ENCODE measurements at regions not wholly inside any gene's neighbourhood (a gene's known extent, or its start where the extent isn't known, plus 50 kb on each side); places are given as distances from the start of the nearest gene placed in this dataset.

GRCh38 chr3:117348884-117349283, 639.3 kb downstream of the TUSC7 start:
- TF ChIP-seq CTCF (IDR thresholded peaks at IDR 0.05; ENCODE audit: low read depth, low read length), result no peak
- TF ChIP-seq EZH2phosphoT487 (IDR thresholded peaks at IDR 0.05; ENCODE audit: low read depth), result no peak

Data from OCI-LY3 (cell line).